ENCODE measurements at regions not wholly inside any gene's neighbourhood (a gene's known extent, or its start where the extent isn't known, plus 50 kb on each side); places are given as distances from the start of the nearest gene placed in this dataset.

DNA sequence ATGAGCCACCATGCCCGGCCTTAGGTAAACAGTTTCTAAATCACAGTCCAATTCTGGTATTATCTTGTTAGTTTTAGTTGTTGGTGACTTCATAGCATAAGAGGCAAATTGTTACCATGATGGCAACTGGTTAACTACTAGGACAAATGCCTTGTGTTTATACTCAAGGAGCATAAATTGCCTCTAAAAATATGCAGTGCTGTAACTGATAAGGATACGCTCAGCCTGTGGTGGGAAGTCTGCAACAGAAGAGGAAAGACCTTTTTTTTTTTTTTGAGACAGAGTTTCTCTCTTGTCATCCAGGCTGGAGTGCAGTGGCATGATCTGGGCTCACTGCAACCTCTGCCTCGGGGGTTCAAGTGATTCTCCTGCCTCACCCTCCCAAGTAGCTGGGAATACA is 311.9 kb upstream of the ARGLU1 start:
- no peak overlapping the region for H3K4me3 ChIP-seq (ENCODE audit: low read depth, low read length)
- DNase-seq (ENCODE audit: low read depth), result no peak

DNA sequence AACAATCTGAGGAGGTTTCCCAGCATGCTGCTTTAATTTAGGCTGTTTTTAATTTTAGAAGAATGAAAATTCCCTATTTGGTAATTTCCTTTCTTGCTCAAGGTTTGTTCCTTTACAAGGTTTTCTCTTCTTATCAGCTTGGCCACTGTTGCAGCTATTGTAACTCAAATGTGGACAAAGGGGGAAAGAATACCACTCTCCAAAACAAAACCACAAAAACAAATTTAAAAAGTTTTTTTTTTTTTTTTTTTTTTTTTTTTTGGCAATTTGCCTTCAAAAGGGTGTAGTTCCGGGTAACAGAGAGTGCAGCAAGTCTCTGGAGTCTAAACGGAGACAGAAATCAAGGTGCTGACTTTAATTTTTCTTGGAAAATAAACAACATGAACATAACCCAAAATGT is 306.4 kb upstream of the ARGLU1 start:
- no peak overlapping the region for H3K4me3 ChIP-seq (ENCODE audit: low read depth, low read length)
- DNase-seq (ENCODE audit: low read depth), result no peak

DNA sequence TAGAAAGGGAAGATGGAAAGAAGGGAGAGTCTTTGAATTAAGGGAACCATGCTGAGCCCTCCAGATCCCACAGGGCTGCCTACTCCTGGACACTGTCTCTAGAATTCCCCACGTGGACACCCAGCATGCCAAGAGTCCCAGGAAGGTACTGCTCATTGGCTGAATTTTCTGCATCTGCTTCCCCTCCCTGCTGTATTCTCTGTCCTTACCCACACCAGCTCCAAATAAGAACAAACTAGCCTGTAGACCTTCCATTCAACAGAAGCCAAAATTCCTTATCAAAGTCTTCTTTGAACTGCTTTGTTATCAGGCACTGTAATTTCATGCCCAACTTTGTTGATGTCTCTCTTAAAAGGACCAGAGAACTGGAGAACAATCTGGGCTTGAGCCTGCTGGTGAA is 305.9 kb upstream of the ARGLU1 start:
- DNase-seq (ENCODE audit: low read depth), result no peak
- H3K4me3 ChIP-seq (ENCODE audit: low read depth, low read length), result no peak overlapping the region

DNA sequence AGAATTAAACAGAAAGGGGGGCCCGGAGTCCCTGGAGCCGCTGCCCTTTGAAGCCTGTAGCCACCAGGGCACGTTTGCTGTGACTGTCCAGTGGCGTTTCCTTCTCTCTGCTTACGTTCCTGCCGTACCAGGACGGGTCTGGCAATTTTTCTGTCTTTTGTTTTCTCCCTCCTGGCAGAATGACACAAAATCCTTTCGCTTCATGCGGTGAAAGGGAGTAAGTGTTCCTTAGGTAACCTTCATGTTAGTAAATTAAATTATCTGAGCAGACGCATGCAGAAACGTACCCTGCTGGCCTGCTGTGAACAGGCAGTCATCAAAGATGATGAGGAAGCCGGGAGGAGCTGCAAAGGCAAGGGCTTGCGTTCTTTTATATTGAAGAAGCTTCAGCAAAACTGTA is 299.3 kb upstream of the ARGLU1 start:
- no peak overlapping the region for H3K4me3 ChIP-seq (ENCODE audit: low read depth, low read length)
- DNase-seq (ENCODE audit: low read depth), result no peak

DNA sequence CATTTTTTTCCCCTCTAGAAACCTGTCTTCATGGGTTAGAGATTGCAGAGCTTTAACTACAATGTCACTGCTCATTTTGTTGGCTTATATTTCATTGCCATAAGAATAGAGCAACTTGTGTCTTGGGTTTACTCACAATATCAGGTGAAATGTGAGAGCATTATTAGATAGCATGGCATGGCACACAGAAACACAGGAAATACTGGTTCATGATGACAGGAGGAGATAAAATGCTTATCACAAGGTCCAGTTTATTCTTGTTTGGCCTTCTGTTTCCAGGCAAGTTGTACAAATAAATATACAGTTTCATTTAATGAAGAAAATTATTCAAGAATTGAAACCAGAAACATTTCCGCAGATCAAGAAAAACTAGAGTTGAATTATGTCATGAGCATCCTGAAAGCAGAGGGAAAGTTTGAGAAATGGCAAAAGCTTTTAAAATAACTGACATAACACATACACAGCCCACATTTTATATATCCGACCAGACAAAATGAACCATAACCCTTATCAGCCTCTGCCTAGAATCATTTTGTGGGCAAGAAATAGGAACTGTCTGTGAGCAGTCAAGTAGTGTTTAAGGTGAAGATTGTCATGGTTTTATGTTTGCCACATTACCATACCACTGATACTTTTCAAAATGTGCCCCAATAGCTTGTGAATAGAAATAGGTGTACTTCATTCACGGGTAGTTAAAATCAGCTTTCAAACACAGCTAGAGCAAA is 297.9 kb upstream of the ARGLU1 start:
- no peak overlapping the region for H3K4me3 ChIP-seq (ENCODE audit: low read depth, low read length)
- no peak for DNase-seq (ENCODE audit: low read depth)

DNA sequence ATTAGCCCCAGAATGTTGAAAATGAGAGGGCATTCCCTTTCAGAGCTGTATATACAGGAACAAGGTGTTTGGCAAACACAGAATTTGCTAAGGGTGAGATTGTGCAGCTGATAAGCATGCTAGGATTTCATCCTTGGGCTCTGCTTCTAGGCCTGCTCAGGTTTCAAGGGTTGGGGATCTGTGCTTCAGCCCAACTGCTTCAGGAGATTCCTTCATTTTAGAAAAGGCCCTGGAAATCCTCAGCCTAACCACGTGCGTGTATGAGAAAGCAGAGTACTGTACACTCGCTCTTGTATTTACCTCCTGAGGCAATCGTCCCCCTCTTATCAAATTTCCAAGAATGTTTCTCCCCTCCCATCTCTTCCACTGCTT is 291.6 kb upstream of the ARGLU1 start:
- DNase-seq (ENCODE audit: low read depth), result no peak
- H3K4me3 ChIP-seq (ENCODE audit: low read depth, low read length), result no peak overlapping the region

DNA sequence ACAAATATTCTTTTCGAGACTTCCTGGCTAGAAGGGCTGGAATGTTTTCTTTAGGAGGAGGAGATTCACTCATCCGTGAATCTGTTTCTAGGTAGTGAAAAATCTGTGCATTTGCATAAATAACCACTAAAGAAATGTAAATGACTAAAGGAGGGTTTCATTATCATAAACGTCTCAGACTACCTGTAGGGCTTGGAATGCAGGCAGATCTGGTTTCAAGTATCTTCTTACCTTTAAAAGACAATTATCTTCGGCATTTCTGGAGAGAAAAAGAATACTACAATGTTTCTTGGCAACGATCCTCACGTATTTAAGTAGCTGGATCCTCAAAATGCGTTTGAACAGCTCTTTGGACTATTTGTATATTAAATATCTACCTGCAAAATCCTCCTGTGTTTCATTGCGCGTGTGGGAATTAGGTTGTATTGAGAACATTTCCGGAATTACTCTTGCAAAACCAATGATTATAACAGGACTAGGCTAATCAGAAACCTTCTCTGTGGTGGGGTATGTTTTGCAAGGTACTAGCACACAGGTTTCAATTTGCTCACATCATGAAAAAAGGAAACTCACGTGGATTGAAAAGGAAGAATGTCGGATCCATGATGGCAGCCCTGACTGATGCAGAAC is 291.1 kb upstream of the ARGLU1 start:
- DNase-seq (ENCODE audit: low read depth), result no peak
- H3K4me3 ChIP-seq (ENCODE audit: low read depth, low read length), result no peak overlapping the region

DNA sequence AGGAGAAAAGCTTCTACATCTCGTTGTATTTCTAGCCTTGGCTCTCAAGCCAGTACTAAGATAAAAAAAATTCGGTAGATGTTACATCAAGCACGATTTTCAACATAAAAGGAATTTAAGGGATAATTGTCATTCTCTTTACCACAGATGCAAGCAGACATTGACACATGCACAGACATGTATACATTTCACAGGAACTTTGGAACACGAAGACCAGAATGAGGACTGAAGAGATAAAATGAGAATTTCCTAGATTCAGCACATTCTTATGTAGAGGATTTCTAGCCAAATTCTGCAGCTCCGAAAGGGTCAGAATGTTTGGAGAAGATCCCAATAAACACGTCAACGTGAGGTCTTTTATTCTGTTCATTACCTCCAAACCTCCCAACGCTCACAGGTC is 284.5 kb upstream of the ARGLU1 start:
- H3K4me3 ChIP-seq (ENCODE audit: low read depth, low read length), result no peak overlapping the region
- no peak for DNase-seq (ENCODE audit: low read depth)

DNA sequence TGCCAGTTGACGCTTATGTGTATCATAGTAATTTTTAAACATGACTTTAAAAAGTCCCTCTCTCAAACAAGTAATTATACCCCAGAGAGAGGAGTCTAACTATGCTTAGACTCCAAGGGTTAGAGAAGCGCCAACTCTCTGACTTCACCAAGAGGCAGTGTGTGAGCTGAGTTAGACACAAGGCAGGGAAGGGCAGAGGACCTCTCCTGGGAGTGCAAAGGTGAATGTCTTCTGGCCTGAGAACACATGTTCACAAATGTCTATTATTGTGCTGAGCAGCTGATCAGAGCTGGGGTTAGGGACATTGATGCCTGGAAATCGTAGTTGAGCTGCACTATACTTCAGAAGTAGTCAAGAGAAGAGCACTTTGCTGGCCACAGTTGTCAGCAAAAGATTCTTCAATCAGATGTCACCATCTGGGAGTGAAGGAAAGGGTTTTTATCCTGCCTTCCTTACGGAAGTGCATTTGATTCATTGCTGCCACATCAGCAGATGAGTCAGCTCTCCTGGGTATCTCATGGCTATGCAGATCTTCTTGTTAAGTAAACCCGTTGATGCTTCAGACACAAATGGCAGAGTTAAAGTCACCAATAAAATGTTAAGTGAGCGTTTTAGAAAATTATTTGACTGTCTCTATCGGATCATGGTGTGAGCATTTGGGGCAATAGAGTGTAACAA is 283.2 kb upstream of the ARGLU1 start:
- H3K4me3 ChIP-seq (ENCODE audit: low read depth, low read length), result no peak overlapping the region
- peak; percentile 9 for DNase-seq (ENCODE audit: low read depth)

DNA sequence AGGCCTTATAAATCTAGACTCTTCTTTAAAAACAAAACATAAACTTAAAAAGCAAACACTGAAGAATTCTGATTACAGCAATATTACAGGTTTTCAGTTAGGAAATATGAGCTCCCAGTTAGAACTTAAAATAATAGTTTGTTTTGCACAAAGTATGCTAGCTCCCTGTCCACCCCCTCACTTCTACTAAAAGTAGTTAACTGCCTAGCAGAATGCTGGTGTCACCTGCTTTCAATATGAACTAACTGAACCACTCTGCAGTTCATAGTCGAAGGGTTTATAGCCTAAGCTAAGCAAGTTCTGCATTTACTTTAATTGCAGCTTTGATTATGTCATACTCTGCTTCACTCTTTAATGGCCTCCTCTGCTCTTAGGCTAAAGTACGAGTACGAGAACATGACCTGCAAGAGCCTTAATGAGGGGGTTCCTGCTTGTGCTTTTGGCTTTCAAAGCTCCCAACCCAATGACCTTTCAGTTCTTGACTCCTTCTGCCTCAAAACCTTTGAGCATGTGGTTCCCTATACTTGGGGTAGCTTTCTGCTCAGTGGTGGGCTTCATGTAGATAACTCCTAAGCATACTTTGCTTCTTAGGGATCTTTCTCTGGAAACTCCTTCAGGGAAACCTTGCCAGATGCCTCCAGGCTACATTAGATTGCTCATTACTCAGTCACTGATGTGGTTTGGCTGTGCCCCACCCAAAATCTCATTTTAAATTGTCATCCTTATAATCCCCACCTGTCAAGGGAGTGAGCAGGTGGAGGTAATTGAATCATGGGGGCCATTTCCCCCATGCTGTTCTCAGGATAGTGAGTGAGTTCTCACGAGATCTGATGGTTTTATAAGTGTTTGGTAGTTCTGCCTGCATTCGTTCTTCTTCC is 278.9 kb upstream of the ARGLU1 start:
- no peak overlapping the region for H3K4me3 ChIP-seq (ENCODE audit: low read depth, low read length)
- DNase-seq (ENCODE audit: low read depth), result no peak

DNA sequence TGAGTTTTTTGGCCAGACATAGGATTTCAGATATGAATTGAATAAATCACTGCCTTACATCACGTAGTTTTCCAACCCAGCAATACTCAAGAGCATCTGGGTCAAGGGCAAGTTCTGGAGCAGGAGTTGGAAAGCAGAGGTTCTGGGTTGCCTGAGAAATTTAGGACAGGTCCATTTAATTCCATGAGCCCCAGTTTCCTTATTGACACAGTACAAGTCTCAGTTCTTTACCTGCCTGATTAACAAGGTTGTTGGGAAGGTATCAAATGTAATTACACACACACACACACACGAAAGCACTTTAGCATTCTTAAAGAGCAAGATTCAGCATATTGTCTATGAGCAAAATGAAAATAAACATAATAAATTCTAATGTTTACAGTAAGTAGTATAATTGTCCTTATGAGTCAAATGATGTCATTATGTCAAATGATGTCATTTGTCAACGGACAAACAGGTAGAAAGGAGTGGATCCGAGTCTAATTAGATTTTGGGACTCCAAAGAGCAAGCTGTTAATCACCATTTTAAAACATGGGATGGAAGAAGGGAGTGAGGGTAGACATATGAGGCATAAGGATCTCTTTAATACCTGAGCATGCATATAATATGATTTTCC is 268.4 kb upstream of the ARGLU1 start:
- no peak for DNase-seq (ENCODE audit: low read depth)
- H3K4me3 ChIP-seq (ENCODE audit: low read depth, low read length), result no peak overlapping the region

DNA sequence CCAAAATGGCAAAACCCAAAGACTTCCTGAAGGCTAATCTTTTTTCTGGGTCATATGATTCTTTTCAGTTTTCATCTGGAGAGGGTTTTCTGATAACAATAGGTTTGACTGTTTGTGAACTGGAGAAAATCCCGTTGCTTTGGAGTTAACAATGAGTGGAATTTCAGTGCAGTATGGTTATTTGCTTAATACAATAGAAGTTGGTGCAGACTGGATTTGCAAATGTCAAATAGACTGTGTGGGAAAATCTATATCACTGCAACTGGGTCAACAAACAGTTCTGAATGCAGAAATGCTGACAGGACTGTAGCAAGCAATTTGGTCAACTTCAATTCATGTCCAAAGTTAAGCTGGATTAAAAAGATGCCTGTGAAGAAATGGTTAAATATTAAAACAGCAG is 267.5 kb upstream of the ARGLU1 start:
- H3K4me3 ChIP-seq (ENCODE audit: low read depth, low read length), result no peak overlapping the region
- no peak for DNase-seq (ENCODE audit: low read depth)

DNA sequence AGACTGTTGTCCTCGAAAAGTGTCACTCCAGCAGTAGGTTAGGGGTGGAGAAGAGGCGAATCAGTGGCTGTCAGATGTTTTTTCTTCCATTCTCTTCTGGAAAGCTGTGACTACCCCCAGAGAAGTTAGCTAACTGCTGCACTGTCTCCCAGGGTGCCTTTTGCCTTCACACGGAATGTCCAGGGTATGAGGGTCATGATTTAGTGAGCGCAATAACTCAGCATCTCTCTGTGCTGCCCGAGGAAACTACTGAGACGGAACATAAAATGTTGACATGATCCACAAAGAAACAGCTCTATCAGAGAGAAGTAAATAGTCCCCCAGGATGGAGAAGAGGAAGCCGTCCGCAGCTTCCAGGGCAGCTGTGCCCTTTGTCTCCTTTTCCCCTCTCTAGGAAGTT is 254.0 kb upstream of the ARGLU1 start:
- no peak overlapping the region for H3K4me3 ChIP-seq (ENCODE audit: low read depth, low read length)
- DNase-seq (ENCODE audit: low read depth), result no peak

DNA sequence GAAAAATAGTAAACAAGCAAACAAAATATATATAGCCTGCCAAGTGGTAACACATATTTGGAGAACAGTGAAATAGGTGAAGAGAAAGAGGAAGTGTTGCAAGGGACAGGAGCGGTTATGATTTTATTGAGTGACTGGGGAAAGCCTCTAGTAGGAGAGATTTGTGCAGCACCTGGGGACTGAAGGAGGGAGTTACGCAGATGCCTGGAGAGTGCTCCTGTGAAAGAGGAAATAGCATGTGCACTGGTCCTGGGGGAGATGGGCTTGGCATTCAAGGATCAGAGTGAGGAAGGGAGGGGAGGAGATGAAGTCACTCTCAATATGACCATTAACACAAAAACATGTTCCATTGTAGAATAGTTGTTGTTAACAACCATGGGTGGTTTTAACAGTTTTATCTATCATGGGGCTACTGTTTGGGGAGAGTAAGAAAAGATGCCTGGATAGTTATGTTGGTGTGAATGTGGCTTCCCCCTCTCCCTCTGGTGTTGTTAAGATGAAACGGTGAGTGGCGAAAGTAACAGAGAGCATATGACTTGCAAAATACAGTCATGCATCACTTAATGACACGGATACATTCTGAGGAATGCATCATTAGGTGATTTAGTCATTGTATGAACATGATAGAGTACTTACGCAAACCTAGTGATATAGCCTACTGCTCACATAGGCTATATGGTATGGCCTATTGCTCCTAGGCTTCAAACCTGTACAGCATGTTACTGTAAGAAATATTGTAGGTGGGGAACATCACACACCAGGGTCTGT is 251.7 kb upstream of the ARGLU1 start:
- DNase-seq (ENCODE audit: low read depth), result no peak
- H3K4me3 ChIP-seq (ENCODE audit: low read depth, low read length), result no peak overlapping the region

DNA sequence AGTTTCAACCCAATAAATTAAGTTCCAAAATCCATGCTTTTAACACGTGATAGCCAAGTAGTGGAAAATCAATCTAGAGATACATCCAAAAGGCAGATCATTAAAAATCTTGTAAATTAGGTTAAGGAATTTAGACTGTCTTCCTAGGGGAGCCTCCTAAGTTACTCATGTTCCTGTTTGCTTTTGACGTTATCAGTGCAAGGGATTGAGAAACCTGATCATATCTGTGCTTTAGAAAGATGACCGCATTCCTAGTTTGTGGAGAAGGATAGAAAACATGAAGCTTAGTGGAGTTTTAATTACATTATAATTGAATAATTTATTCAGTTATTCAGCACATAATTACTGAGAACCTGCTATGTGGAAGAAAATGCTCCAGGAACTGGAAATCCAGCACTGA is 251.0 kb upstream of the ARGLU1 start:
- H3K4me3 ChIP-seq (ENCODE audit: low read depth, low read length), result no peak overlapping the region
- DNase-seq (ENCODE audit: low read depth), result no peak

DNA sequence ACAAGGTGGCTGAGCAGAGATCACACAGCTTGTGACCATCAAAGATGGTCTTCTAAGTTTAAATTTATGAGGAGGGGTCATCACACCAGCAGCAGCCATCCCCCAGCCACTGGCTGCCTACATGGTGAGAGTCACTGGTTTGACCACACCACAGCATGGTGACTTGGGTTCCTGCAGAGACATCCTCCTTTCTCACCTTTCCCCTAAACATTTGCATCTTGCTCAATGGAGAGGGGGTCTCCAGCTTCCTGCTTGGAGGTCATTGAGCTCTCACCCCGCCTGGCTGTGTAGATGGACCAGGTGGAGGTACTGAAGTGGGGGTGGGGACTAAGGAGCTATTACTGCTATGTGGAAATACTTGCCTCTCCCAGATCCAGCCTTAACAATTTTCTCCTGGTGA is 247.6 kb upstream of the ARGLU1 start:
- no peak for DNase-seq (ENCODE audit: low read depth)
- H3K4me3 ChIP-seq (ENCODE audit: low read depth, low read length), result no peak overlapping the region

DNA sequence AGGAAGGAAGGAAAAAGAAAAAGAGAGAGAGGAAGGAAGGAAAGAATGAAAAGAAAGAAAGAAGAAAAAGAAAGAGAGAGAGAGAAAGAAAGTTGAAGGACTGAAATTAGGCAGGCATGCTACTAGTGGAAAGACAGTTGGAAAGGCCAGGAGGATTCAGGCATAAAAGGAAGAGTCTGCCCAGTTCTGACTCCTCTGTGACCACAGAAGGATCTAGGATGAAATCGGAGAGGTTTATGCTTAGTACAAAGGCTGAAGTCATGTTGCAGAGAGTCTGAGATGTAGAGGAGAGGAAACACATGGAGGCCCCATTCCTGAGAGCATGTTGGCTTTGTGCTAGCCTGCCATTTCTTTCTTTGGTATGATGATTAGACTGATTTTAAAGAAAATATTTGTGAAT is 246.5 kb upstream of the ARGLU1 start:
- no peak overlapping the region for H3K4me3 ChIP-seq (ENCODE audit: low read depth, low read length)
- no peak for DNase-seq (ENCODE audit: low read depth)

DNA sequence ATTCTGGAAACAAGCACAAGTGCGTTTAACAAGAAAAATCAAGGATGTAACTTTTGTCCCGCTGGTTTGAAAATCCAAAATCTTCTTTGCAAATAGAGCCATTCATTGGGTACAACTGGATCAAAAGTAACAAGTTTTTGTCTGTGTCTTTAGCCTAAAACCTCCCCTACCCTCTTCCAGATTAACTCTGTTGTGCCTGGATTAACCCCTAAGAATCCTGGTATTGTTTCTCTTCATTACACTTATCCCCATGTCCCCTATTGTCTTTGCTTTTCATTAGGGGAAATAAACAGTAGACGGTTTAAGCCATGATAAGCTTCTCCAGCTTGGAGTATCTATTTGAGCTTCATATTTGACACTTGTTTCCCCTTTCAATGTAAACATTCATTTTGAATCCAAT is 242.1 kb upstream of the ARGLU1 start:
- no peak for DNase-seq (ENCODE audit: low read depth)

DNA sequence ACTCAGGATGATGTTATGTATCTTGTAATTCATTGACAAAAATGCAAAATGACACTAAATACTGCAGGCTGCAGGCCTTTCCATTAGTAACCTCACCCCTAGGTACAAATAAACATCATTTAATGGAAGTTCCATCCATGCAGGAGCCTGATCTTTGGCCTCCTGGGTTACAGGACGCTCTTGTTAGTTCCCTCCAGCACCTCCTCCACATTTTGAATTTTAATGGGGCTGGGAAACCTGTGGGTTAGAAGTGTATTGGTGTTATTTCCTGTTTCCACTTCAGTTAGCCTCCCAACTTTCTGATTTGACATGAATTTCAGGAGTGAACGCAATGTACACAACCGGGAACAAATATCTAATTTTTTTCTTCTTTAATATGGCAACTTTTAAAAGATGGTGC is 237.1 kb upstream of the ARGLU1 start:
- no peak for DNase-seq (ENCODE audit: low read depth)
- H3K4me3 ChIP-seq (ENCODE audit: low read depth, low read length), result no peak overlapping the region

More for the DNA sequence above, 242.1 kb upstream of the ARGLU1 start:
- H3K4me3 ChIP-seq (ENCODE audit: low read depth, low read length), result no peak overlapping the region
